ENCODE measurements at regions not wholly inside any gene's neighbourhood (a gene's known extent, or its start where the extent isn't known, plus 50 kb on each side); places are given as distances from the start of the nearest gene placed in this dataset.

GRCh38 chr2:88331239-88331638 is 121.3 kb downstream of the FOXI3 start:
- TF ChIP-seq POLR2A (IDR thresholded peaks at IDR 0.05) (no peak), CTCF (IDR thresholded peaks at IDR 0.05) (no peak), EP300 (IDR thresholded peaks at IDR 0.05) (no peak)

All from tibial nerve (tissue), 4 donors.